ENCODE measurements at regions not wholly inside any gene's neighbourhood (a gene's known extent, or its start where the extent isn't known, plus 50 kb on each side); places are given as distances from the start of the nearest gene placed in this dataset.

DNA sequence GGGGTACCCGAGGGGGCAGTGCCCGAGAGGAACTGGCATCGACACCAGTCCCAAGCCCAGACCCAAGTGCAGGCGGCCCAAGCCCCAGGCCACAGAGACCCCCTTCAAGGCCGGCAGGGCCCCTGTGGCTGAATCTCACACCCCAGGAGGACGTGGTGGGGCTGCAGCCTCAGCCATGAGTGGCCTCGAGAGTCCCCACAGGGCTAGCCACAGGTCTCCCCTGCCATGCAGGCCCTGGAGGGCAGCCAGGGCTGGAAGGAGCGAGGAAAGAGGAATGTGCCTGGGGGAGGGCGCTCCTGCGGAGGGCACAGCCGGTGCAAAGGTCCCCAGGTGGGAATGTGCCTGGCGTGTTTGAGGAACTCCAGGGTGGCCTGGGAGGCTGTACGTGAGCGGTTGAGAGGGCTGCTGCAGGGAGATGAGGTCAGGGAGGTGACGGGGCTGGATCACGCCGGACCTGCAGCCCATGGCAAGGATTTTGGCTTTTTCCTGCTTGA, 86.1 kb downstream of the NCOR2 start:
- TF ChIP-seq, protein P1, sequence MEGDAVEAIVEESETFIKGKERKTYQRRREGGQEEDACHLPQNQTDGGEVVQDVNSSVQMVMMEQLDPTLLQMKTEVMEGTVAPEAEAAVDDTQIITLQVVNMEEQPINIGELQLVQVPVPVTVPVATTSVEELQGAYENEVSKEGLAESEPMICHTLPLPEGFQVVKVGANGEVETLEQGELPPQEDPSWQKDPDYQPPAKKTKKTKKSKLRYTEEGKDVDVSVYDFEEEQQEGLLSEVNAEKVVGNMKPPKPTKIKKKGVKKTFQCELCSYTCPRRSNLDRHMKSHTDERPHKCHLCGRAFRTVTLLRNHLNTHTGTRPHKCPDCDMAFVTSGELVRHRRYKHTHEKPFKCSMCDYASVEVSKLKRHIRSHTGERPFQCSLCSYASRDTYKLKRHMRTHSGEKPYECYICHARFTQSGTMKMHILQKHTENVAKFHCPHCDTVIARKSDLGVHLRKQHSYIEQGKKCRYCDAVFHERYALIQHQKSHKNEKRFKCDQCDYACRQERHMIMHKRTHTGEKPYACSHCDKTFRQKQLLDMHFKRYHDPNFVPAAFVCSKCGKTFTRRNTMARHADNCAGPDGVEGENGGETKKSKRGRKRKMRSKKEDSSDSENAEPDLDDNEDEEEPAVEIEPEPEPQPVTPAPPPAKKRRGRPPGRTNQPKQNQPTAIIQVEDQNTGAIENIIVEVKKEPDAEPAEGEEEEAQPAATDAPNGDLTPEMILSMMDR (IDR thresholded peaks at IDR 0.05; ENCODE audit: borderline replicate concordance, extremely low read depth, low read length, poor library complexity, severe bottlenecking) = no peak
- no peak for TF ChIP-seq EZH2 (IDR thresholded peaks at IDR 0.05; ENCODE audit: borderline replicate concordance, low read depth, low read length, severe bottlenecking)
